DND-41 (cell line): ENCODE measurements at regions not wholly inside any gene's neighbourhood (a gene's known extent, or its start where the extent isn't known, plus 50 kb on each side); places are given as distances from the start of the nearest gene placed in this dataset.

Source experiments
- CTCF ChIP-seq: IDR thresholded peaks from 2 replicates; pipeline ENCODE4 v1.5.1; 2012; ENCODE audit warnings: borderline replicate concordance, low read length, moderate library complexity, mild to moderate bottlenecking; ENCODE audit not compliant: poor library complexity, severe bottlenecking; ENCODE audit errors: extremely low read depth
- EZH2 ChIP-seq: IDR thresholded peaks from 3 replicates; pipeline ENCODE4 v1.6.1; 2012; ENCODE audit warnings: borderline replicate concordance, low read depth, mild to moderate bottlenecking, moderate library complexity, low read length, inconsistent platforms; ENCODE audit not compliant: severe bottlenecking

GRCh38 chr2:176934869-176935415 lies 277.7 kb upstream of the HNRNPA3 start:
- TF ChIP-seq EZH2, result no peak
- no peak for TF ChIP-seq CTCF
